Testis (tissue), 2 donors: ENCODE measurements at regions not wholly inside any gene's neighbourhood (a gene's known extent, or its start where the extent isn't known, plus 50 kb on each side); places are given as distances from the start of the nearest gene placed in this dataset.

ENCODE experiments used
- DNase-seq: peaks from one replicate; pipeline ENCODE4 v3.0.0-alpha.2; 2019
- H3K27ac ChIP-seq, 2 donors: fragments of 200-600 bp; sonication (generic); one replicate each; pipeline ENCODE4 v1.5.1; 2019
- H3K27me3 ChIP-seq: fragments of 200-600 bp; sonication (generic); one replicate; pipeline ENCODE4 v1.5.1; 2019
- H3K36me3 ChIP-seq: fragments of 200-600 bp; sonication (generic); one replicate; pipeline ENCODE4 v1.5.1; 2017; ENCODE audit warnings: low read depth; ENCODE audit errors: missing control alignments
- H3K4me1 ChIP-seq: fragments of 200-600 bp; sonication (generic); one replicate; pipeline ENCODE4 v1.5.1; 2019
- H3K4me3 ChIP-seq, 2 donors: fragments of 200-600 bp; sonication (generic); one replicate each; pipeline ENCODE4 v1.5.1; 2017 to 2019
- H3K9me3 ChIP-seq: fragments of 200-600 bp; sonication (generic); one replicate; pipeline ENCODE4 v1.5.1; 2017
- POLR2A ChIP-seq: fragments of 450-650 bp; IDR thresholded peaks from one replicate; pipeline ENCODE4 v1.6.1; 2017; ENCODE audit warnings: antibody characterized with exemption, mild to moderate bottlenecking, moderate library complexity
- WGBS, 2 donors: methylation state at CpG; one replicate each; pipeline ENCODE4 v1.1.5; 2018; 5-methylcytosine and 5-hydroxymethylcytosine counted together
- intact Hi-C: fragments of 100-400 bp; cut with DNase I; formaldehyde crosslinking; loops from one replicate; pipeline ENCODE4 v1.15.1; 2023; ENCODE audit warnings: low total_unique reads
- TF ChIP-seq, protein P1 (sequence below), 3 experiments: fragments of 450-650 bp in 2 of 3; fragments of 200-600 bp in 1 of 3; sonication (generic) in 1 of 3; IDR thresholded peaks; one replicate each; pipeline ENCODE4 v1.5.1; 2016 to 2019; ENCODE audit warnings: antibody characterized with exemption in 3 of 3, mild to moderate bottlenecking in 2 of 3, moderate library complexity in 1 of 3

DNA sequence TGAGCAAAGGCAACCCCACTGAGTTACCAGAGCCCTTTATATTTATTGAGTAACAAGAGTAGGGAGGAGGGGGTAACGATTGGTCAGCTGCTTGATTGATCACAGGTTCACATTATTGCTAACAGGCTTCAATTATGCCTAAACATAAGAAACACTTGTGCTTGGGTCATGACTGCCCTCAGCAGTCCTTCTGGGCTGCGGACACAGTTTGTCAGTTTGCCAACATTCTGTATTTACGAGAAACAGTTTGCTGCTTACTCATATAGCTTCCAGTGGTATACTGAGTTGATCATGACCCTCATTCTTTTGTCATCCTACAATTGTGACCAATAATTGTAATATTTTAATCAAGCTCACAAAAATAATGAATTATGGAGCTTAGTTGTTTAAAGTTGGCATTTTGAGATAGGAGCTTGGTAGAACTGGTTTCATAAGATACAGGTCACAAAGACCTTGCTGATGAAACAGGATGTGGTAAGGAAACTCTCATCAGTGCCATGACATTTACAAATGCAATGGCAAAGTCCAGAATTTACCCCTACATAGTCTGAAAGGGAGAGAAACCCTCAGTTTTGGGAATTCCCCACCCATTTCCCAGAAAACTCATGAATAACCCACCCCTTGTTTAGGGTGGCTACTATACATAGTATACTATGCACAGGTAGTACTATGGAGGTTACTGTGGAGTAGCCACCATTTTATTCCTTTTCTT, 1421.0 kb upstream of the FLRT2 start:
- no peak for DNase-seq
- intact Hi-C loops = no loop called here
- WGBS, 2 donors = 75 to 78% methylated on average over 3 of the region's 3 CpGs
- no peak for TF ChIP-seq POLR2A
- TF ChIP-seq, protein P1, sequence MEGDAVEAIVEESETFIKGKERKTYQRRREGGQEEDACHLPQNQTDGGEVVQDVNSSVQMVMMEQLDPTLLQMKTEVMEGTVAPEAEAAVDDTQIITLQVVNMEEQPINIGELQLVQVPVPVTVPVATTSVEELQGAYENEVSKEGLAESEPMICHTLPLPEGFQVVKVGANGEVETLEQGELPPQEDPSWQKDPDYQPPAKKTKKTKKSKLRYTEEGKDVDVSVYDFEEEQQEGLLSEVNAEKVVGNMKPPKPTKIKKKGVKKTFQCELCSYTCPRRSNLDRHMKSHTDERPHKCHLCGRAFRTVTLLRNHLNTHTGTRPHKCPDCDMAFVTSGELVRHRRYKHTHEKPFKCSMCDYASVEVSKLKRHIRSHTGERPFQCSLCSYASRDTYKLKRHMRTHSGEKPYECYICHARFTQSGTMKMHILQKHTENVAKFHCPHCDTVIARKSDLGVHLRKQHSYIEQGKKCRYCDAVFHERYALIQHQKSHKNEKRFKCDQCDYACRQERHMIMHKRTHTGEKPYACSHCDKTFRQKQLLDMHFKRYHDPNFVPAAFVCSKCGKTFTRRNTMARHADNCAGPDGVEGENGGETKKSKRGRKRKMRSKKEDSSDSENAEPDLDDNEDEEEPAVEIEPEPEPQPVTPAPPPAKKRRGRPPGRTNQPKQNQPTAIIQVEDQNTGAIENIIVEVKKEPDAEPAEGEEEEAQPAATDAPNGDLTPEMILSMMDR (IDR thresholded peaks at IDR 0.05) = no peak
- Histone ChIP-seq H3K4me3 (no peak overlapping the region), H3K27me3 (no peaks in the 10 kb centered on the region), H3K4me1 (no peaks in the 10 kb centered on the region), H3K36me3 (no peaks in the 10 kb centered on the region), H3K9me3 (no peaks in the 10 kb centered on the region), H3K27ac (no peak overlapping the region)

DNA sequence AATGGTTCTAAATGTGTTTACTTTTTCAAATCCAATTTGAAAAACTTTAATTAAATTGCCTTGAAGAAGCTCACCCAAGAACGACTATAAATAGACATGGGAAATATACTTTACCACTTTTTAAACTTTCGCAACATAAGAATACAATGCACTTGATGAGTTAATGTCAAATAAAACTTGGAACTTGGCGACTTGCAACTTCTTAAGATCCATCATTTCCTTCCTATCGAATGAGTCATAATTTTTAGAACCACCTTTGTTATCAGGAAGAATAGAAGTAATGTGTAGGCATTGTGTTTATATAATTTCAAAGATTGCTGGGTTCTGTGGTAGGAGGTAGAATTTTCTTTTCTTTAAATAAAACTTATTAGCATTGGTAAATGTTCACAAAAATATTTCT, 1417.4 kb upstream of the FLRT2 start:
- Histone ChIP-seq H3K27ac (no peak overlapping the region), H3K4me3 (no peak overlapping the region), H3K4me1 (no peaks in the 10 kb centered on the region), H3K27me3 (no peaks in the 10 kb centered on the region), H3K36me3 (no peaks in the 10 kb centered on the region), H3K9me3 (no peaks in the 10 kb centered on the region)
- TF ChIP-seq POLR2A = no peak
- TF ChIP-seq, protein P1 (IDR thresholded peaks at IDR 0.05) = no peak
- WGBS, 2 donors = 62 to 78% methylated on average over 4 of the region's 4 CpGs
- intact Hi-C loops = no loop called here
- DNase-seq = no peak

DNA sequence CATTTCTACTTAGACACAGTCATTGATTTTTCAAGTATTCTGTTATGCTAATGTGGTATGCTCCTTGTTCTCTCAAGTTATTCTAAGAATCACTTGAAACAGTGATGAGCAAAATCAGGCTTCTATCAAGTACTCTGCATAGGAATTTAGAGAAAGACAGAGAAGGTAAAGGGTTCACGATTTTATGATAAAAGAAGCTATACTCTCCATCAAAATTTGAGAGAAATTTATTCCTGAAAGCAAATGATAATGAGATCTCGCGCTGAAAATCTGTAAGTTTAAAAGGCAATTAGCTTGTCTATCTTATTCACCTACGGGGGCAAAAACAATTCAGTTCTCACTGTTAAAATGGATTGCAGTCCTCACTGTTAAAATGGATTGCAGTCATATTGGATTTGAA, 1404.3 kb upstream of the FLRT2 start:
- DNase-seq = no peak
- WGBS, 2 donors = 90 to 91% methylated on average over 4 of the region's 4 CpGs

DNA sequence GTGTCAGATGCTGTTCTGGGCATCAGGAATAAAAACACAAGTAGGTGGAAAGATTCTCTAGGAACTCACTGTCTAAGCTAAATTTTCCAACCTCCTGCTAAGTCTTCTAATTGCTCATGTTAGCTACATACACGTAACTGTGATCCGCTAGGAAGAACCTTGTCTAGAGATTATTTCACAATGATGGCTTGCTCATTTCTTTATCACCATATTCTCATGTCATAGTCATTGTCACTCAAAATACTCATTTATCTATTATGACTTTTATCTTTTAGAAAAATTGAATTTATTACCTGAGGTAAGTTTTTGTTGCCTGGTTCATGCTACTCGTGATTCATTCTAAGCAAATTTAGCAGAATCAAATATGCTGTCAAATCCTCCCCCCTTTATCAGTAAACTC, 1402.4 kb upstream of the FLRT2 start:
- H3K4me3 ChIP-seq = no peak overlapping the region
- no peaks in the 10 kb centered on the region for H3K4me1 ChIP-seq
- no peaks in the 10 kb centered on the region for H3K27me3 ChIP-seq
- no peaks in the 10 kb centered on the region for H3K36me3 ChIP-seq
- no peak for TF ChIP-seq POLR2A
- TF ChIP-seq, protein P1 (IDR thresholded peaks at IDR 0.05) = no peak
- no peak for DNase-seq
- 76 to 80% methylated on average over 3 of the region's 3 CpGs for WGBS, 2 donors
- H3K9me3 ChIP-seq = no peaks in the 10 kb centered on the region
- no peak overlapping the region for H3K27ac ChIP-seq
- intact Hi-C loops = no loop called here

More for the DNA sequence above, 1404.3 kb upstream of the FLRT2 start:
- Histone ChIP-seq H3K36me3 (no peaks in the 10 kb centered on the region), H3K9me3 (no peaks in the 10 kb centered on the region), H3K4me3 (no peak overlapping the region), H3K4me1 (no peaks in the 10 kb centered on the region), H3K27ac (no peak overlapping the region), H3K27me3 (no peaks in the 10 kb centered on the region)
- TF ChIP-seq, protein P1 (IDR thresholded peaks at IDR 0.05) = no peak
- intact Hi-C loops = no loop called here

DNA sequence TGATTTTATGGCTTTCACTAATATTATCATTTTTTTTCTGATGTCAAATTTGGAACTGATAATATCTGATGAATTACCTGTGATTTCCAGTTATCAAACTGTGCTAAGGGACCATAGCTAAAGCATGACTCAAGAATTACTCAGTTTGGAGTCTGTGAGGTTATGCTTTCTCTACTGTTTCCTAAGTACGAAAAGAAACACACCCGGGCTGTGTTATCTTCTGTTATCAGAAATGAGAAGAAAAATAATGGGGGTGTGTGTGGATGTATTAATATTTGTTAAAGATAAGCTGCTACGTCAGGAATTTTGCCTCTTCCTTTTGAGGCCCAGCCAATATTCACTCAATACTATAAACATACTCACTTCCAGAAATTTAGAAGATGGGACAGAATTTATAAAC, 1401.9 kb upstream of the FLRT2 start:
- no peak for DNase-seq
- intact Hi-C loops = no loop called here

More for the DNA sequence above, 1401.9 kb upstream of the FLRT2 start:
- Histone ChIP-seq H3K9me3 (no peaks in the 10 kb centered on the region), H3K27me3 (no peaks in the 10 kb centered on the region), H3K4me1 (no peaks in the 10 kb centered on the region), H3K4me3 (no peak overlapping the region), H3K27ac (no peak overlapping the region), H3K36me3 (no peaks in the 10 kb centered on the region)
- 38 to 42% methylated on average over 3 of the region's 3 CpGs for WGBS, 2 donors
- TF ChIP-seq POLR2A = no peak
- TF ChIP-seq, protein P1 (IDR thresholded peaks at IDR 0.05) = no peak
